ENCODE measurements at regions not wholly inside any gene's neighbourhood (a gene's known extent, or its start where the extent isn't known, plus 50 kb on each side); places are given as distances from the start of the nearest gene placed in this dataset.
"Not testable (repeated sequence)": the region's sequence is repeated elsewhere in the genome, so short reads cannot be mapped to it uniquely, and the experiment has no call there.

- no peak for TF ChIP-seq CTCF (IDR thresholded peaks at IDR 0.05; ENCODE audit: unreplicated experiment)
- Mint-ChIP-seq H3K4me3 (ENCODE audit: unreplicated experiment) (no peak overlapping the region), H3K9me3 (ENCODE audit: unreplicated experiment) (no peaks in the 10 kb centered on the region), H3K27me3 (ENCODE audit: unreplicated experiment) (no peaks in the 10 kb centered on the region), H3K4me1 (ENCODE audit: unreplicated experiment) (peaks cover 24% of the 10 kb centered on the region), H3K36me3 (ENCODE audit: low read depth, unreplicated experiment) (no peaks in the 10 kb centered on the region), H3K27ac (ENCODE audit: unreplicated experiment) (no peak overlapping the region)
- DNase-seq (ENCODE audit: low spot score): no peak
Observed at GRCh38 chr3:181484026-181484425, 227.7 kb upstream of the SOX2 start.

- H3K27me3 Mint-ChIP-seq (ENCODE audit: unreplicated experiment); H3K27ac Mint-ChIP-seq (ENCODE audit: unreplicated experiment); H3K4me3 Mint-ChIP-seq (ENCODE audit: unreplicated experiment); H3K4me1 Mint-ChIP-seq (ENCODE audit: unreplicated experiment); DNase-seq (ENCODE audit: low spot score): not testable (repeated sequence)
- Mint-ChIP-seq H3K36me3 (ENCODE audit: low read depth, unreplicated experiment) (peaks cover 11% of the 10 kb centered on the region), H3K9me3 (ENCODE audit: unreplicated experiment) (peaks cover 11% of the 10 kb centered on the region)
Observed at GRCh38 chr3:181475146-181475545, 236.6 kb upstream of the SOX2 start.

GRCh38 chr3:181470349-181470748 is 241.4 kb upstream of the SOX2 start:
- Mint-ChIP-seq H3K36me3 (ENCODE audit: low read depth, unreplicated experiment) (peaks cover 2% of the 10 kb centered on the region), H3K4me3 (ENCODE audit: unreplicated experiment) (no peak overlapping the region), H3K27me3 (ENCODE audit: unreplicated experiment) (peaks cover 4% of the 10 kb centered on the region), H3K4me1 (ENCODE audit: unreplicated experiment) (no peaks in the 10 kb centered on the region), H3K27ac (ENCODE audit: unreplicated experiment) (no peak overlapping the region), H3K9me3 (ENCODE audit: unreplicated experiment) (peaks cover 4% of the 10 kb centered on the region)
- TF ChIP-seq CTCF (IDR thresholded peaks at IDR 0.05; ENCODE audit: unreplicated experiment): no peak
- DNase-seq (ENCODE audit: low spot score): no peak

- no peaks in the 10 kb centered on the region for H3K9me3 Mint-ChIP-seq (ENCODE audit: unreplicated experiment)
- TF ChIP-seq CTCF (IDR thresholded peaks at IDR 0.05; ENCODE audit: unreplicated experiment): no peak
- no peaks in the 10 kb centered on the region for H3K27me3 Mint-ChIP-seq (ENCODE audit: unreplicated experiment)
- DNase-seq (ENCODE audit: low spot score): no peak
- H3K36me3 Mint-ChIP-seq (ENCODE audit: low read depth, unreplicated experiment): no peaks in the 10 kb centered on the region
- no peaks in the 10 kb centered on the region for H3K4me1 Mint-ChIP-seq (ENCODE audit: unreplicated experiment)
- no peak overlapping the region for H3K27ac Mint-ChIP-seq (ENCODE audit: unreplicated experiment)
- no peak overlapping the region for H3K4me3 Mint-ChIP-seq (ENCODE audit: unreplicated experiment)
Observed at GRCh38 chr3:181464033-181464694, 247.6 kb upstream of the SOX2 start.

GRCh38 chr3:181461381-181461780 is 250.3 kb upstream of the SOX2 start:
- DNase-seq (ENCODE audit: low spot score): no peak
- Mint-ChIP-seq H3K27ac (ENCODE audit: unreplicated experiment) (no peak overlapping the region), H3K9me3 (ENCODE audit: unreplicated experiment) (no peaks in the 10 kb centered on the region), H3K27me3 (ENCODE audit: unreplicated experiment) (no peaks in the 10 kb centered on the region), H3K4me3 (ENCODE audit: unreplicated experiment) (no peak overlapping the region), H3K4me1 (ENCODE audit: unreplicated experiment) (no peaks in the 10 kb centered on the region), H3K36me3 (ENCODE audit: low read depth, unreplicated experiment) (no peaks in the 10 kb centered on the region)
- no peak for TF ChIP-seq CTCF (IDR thresholded peaks at IDR 0.05; ENCODE audit: unreplicated experiment)
